LNCaP clone FGC (cell line): ENCODE measurements at regions not wholly inside any gene's neighbourhood (a gene's known extent, or its start where the extent isn't known, plus 50 kb on each side); places are given as distances from the start of the nearest gene placed in this dataset.

Experiments used
- DNase-seq: peaks from one replicate; pipeline ENCODE4 v3.0.0-alpha.2; 2011; ENCODE audit warnings: low read depth
- H3K4me3 ChIP-seq: 2 replicates; pipeline ENCODE4 v1.5.1; 2011; ENCODE audit warnings: mild to moderate bottlenecking, low read depth, low read length, control low read depth
- CTCF ChIP-seq: IDR thresholded peaks from 2 replicates; pipeline ENCODE4 v1.5.1; 2012; ENCODE audit warnings: mild to moderate bottlenecking; ENCODE audit not compliant: control insufficient read depth, insufficient read depth; ENCODE audit errors: extremely low read depth

- no peak for DNase-seq
- no peak overlapping the region for H3K4me3 ChIP-seq
These were observed 145.2 kb upstream of the RTL1 start for GRCh38 chr14:101048766-101049165.

GRCh38 chr14:101049511-101049910 lies 146.0 kb upstream of the RTL1 start:
- TF ChIP-seq CTCF = no peak
- no peak overlapping the region for H3K4me3 ChIP-seq
- DNase-seq = no peak

More at GRCh38 chr14:101048766-101049165, 145.2 kb upstream of the RTL1 start:
- no peak for TF ChIP-seq CTCF

- DNase-seq = no peak
- no peak for TF ChIP-seq CTCF
- no peak overlapping the region for H3K4me3 ChIP-seq
These were observed 146.4 kb upstream of the RTL1 start for GRCh38 chr14:101049942-101050341.

- no peak for DNase-seq
These were observed 147.5 kb upstream of the RTL1 start for GRCh38 chr14:101050901-101051490.

GRCh38 chr14:101054671-101055070 lies 151.1 kb upstream of the RTL1 start:
- no peak for TF ChIP-seq CTCF
- H3K4me3 ChIP-seq = no peak overlapping the region
- no peak for DNase-seq

More at GRCh38 chr14:101050901-101051490, 147.5 kb upstream of the RTL1 start:
- no peak for TF ChIP-seq CTCF
- H3K4me3 ChIP-seq = no peak overlapping the region

GRCh38 chr14:101055106-101055662 lies 151.7 kb upstream of the RTL1 start:
- no peak for TF ChIP-seq CTCF
- no peak overlapping the region for H3K4me3 ChIP-seq
- no peak for DNase-seq

- no peak for DNase-seq
These were observed 152.4 kb upstream of the RTL1 start for GRCh38 chr14:101055776-101056374.

More at GRCh38 chr14:101055776-101056374, 152.4 kb upstream of the RTL1 start:
- H3K4me3 ChIP-seq = no peak overlapping the region
- peak; percentile 34; the same call in 1 of the 2 replicates for TF ChIP-seq CTCF
